ENCODE measurements at regions not wholly inside any gene's neighbourhood (a gene's known extent, or its start where the extent isn't known, plus 50 kb on each side); places are given as distances from the start of the nearest gene placed in this dataset.

DNA sequence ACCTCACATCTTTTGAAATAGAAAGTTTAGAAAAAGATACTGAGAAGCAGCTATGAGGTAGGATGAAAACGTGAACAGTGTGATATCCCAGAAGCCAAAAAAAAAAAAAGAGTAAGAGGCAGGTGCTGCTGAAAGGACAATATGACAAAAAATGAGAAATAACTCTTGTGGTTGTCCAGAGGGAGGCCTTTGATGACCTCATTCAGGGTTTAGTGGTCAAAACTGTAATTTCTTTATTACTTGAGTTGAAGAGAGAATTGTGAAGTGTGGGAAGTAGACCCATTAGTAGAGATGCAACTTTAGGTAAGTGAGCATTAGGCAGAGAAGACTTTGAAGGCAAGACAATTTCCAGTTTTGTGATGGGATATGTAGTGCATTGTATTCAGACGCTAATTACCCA is 1306.3 kb upstream of the ACO1 start:
- no peak for DNase-seq

- DNase-seq: no peak
Measured at GRCh38 chr9:31084350-31084749, 1300.1 kb upstream of the ACO1 start.

- DNase-seq: no peak
Measured at GRCh38 chr9:31089549-31090221, 1294.8 kb upstream of the ACO1 start.

GRCh38 chr9:31100311-31100710 is 1284.1 kb upstream of the ACO1 start:
- DNase-seq: no peak

DNA sequence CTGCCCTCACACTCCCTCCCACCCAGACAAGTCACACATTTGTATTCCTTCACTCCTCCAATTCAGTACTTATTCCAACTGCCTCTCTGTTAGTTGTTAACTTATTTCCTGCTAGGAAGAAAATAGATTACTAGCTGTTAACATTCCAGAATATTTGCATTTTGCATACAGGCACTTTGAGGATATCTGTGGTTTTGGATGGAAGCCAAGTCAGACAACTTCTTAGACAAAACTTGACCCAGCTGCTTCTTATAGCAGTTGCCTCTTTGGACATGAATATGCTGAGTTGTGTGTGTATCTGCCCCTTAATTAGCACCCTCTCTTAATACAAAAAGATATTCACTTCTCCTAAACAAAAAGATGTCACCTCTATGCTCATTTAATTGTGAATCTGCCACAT is 1280.6 kb upstream of the ACO1 start:
- DNase-seq: no peak

DNA sequence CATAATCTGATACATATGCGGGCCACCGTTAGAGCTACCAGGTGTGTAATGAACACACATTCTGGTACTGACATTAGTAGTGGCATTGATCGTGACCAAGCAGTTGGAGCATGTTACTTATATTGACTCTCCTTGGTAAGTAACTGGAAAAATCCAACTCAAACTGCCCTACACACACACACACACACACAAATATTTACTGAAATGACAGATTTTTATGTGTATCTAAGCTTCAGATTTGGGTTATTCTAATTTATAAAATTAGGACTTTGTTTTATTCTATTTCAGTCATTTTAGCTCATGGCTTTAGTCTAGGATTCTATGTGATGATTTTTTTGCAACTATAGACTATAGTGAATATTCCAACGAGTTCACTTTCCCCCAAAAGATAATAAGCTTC is 1280.2 kb upstream of the ACO1 start:
- DNase-seq: no peak

GRCh38 chr9:31112491-31112890 is 1272.0 kb upstream of the ACO1 start:
- no peak for DNase-seq

DNA sequence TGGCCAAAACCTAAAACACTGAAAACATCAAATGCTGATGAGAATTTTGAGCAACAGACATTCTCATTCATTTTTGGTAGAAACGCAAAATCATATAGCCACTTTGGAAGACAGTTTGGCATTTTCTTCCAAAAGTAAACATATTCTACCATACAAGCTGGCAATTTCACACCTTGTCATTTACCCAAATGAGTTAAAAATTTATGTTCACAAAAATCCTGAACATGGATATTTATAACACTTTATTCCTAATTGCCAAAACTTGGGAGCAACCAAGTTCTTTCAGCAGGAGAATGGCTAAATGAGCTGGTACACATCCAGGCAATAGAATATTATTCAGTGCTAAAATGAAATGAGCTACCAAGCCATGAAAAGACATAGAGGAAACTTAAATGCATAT is 1270.1 kb upstream of the ACO1 start:
- DNase-seq: no peak

DNA sequence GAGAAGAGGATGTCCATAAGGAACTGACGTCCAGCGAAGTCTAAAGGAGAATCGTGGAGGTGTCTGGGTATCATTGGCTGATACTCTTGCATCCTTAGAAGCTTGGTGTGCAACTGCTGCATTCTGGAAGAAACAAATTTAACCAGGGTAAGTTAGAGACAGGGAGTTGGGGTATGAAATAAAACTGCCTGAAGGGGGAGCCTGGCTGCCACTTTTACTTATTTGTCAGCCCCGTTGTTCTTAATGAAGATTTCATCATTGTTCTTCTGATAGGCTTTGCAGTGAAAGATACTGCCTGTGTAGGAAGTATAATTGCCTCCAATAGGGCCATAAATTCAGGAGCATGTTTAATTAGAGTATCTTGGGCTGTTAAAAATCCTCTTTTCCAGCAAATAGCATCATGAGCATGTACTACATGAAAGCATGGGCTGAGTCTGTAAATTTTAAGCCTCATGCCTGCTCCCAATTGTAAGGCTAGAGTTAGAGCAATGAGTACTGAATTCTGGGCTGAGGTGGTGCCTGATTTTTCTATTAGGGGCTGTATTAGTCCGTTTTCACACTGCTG is 1264.5 kb upstream of the ACO1 start:
- DNase-seq: peak; percentile 4 to 50

- no peak for DNase-seq
Measured at GRCh38 chr9:31124389-31124788, 1260.1 kb upstream of the ACO1 start.

GRCh38 chr9:31135567-31135966 is 1248.9 kb upstream of the ACO1 start:
- no peak for DNase-seq

DNA sequence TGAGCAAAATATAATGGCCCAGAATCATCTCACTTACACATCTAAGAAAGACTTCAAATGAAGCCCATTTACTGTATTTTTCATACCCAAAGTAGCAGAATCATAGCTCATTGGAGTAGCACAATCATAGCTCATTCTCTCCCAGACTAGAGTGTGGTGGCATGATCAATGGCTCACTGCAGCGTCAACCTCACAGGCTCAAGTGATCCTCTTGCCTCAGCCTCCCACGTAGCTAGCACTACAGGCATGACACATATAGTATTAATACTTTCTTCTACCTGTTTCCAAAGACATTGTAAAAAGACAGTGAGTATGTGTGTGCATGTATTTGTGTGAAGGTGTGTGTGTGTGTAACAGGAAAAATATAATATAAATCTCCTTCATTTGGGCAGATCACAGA is 1247.9 kb upstream of the ACO1 start:
- DNase-seq: no peak

- DNase-seq: no peak
Measured at GRCh38 chr9:31137176-31138160, 1247.0 kb upstream of the ACO1 start.

GRCh38 chr9:31140316-31140715 is 1244.1 kb upstream of the ACO1 start:
- peak in 1 of 2 experiments; percentile 19 for DNase-seq

DNA sequence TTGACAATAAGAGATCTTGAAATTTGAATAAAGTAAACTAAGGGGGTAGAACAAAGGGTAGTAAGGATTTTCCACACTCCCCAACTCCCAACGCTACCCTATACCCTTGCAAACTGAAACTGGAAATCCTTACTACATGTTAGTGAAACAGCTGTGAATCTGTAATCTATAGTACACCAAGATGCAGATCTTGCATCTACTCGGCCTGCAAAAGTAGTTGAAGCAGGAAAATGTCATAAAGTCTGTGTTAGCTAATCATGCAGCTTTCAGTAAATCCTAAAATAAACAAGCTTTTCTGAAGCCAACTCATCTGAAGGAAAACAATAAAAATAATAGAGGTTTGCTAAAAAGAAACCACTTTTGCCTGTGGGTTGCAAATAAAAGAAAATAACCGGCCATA is 1242.0 kb upstream of the ACO1 start:
- DNase-seq: no peak

- no peak for DNase-seq
Measured at GRCh38 chr9:31144614-31145013, 1239.8 kb upstream of the ACO1 start.

- no peak for DNase-seq
Measured at GRCh38 chr9:31146485-31147166, 1237.8 kb upstream of the ACO1 start.

DNA sequence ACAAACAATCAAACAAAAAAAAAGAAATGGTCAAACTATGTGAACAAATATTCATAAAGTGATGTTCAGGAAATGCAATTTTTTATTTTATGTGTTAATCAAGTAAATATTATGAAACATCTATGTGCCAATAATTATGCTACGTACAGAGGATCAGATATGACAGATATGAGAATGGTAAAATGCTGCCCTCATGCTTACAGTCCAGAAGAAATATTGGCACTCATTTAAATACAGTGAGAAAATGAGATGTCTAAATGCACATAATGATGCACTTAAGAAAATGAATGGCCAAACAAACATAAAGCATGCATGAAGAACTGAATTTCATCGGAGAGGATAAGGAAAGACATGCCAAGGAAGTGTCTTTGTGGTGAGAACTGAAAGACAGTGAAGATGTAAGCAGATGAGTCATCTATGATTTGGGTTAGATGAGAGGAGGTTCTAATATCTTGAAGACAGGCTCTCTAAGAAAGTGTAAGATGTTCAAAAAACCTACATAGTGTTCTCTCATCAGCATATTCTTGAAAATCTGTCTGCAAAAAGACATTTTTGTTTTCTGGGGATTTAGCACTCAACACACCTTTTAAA is 1231.1 kb upstream of the ACO1 start:
- DNase-seq: no peak

GRCh38 chr9:31166516-31166915 is 1217.9 kb upstream of the ACO1 start:
- DNase-seq: peak; percentile 3 to 43

DNA sequence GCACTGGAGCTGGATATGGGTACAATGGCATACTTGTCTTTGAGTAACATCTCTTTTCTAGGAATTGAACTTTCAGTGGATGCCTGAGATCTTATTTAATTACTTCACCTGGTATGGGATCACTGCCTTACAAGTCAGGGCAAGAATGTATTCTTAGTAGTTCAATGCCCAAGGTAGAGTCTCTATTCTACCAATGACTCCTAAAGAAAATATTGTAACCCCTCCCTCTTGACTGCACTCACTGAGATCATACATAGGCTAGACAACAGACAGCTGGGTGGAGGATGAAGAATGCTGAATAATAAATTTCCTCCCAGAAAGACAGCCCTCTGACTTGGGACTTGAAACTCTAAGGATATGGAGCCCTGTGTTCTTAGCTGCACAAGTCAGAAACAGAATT is 1216.3 kb upstream of the ACO1 start:
- DNase-seq: no peak

GRCh38 chr9:31174681-31175080 is 1209.8 kb upstream of the ACO1 start:
- no peak for DNase-seq

- no peak for DNase-seq
Measured at GRCh38 chr9:31183866-31184265, 1200.6 kb upstream of the ACO1 start.

DNA sequence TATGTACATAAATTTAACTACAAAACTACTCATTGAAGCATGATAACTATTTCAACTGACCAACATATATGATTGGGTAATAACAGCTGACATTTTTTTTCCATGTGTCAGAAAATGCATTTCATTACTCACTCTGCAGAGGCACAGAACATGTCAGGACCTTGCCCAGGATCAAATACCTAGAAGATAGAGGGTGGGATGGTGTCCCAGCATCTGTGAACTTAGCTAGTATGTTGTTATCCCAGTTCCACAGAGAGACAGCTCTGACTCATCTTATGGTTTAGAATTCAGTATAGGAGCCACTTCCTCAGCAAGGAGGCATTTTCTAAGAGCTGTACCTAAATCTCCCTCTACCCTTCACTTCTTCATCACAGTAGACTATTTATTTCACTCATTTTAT is 1198.6 kb upstream of the ACO1 start:
- no peak for DNase-seq
